ENCODE measurements at regions not wholly inside any gene's neighbourhood (a gene's known extent, or its start where the extent isn't known, plus 50 kb on each side); places are given as distances from the start of the nearest gene placed in this dataset.

DNA sequence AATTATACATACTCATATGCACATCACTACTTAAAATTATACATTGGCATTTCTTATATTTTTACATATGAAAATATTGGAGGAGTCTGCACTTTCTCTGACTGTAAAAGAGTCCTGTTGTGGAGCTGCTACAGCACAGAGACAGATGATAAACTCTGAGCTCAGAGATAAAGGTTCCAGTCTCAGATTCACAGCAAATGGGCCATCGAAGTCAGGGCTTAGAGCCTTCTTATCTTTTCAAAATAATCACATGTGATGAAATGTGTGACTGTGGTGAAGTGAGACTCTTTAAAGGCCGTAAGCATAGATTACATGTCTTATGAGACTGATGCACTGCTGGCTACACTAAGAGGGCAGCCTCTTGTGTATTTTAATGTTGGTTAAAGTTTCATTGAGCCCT, 187.5 kb upstream of the SYNPR start:
- TF ChIP-seq, protein P1, sequence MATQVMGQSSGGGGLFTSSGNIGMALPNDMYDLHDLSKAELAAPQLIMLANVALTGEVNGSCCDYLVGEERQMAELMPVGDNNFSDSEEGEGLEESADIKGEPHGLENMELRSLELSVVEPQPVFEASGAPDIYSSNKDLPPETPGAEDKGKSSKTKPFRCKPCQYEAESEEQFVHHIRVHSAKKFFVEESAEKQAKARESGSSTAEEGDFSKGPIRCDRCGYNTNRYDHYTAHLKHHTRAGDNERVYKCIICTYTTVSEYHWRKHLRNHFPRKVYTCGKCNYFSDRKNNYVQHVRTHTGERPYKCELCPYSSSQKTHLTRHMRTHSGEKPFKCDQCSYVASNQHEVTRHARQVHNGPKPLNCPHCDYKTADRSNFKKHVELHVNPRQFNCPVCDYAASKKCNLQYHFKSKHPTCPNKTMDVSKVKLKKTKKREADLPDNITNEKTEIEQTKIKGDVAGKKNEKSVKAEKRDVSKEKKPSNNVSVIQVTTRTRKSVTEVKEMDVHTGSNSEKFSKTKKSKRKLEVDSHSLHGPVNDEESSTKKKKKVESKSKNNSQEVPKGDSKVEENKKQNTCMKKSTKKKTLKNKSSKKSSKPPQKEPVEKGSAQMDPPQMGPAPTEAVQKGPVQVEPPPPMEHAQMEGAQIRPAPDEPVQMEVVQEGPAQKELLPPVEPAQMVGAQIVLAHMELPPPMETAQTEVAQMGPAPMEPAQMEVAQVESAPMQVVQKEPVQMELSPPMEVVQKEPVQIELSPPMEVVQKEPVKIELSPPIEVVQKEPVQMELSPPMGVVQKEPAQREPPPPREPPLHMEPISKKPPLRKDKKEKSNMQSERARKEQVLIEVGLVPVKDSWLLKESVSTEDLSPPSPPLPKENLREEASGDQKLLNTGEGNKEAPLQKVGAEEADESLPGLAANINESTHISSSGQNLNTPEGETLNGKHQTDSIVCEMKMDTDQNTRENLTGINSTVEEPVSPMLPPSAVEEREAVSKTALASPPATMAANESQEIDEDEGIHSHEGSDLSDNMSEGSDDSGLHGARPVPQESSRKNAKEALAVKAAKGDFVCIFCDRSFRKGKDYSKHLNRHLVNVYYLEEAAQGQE (IDR thresholded peaks at IDR 0.05; ENCODE audit: insufficient read depth in 1 of 2, low read depth in 2 of 2, low read length in 2 of 2), result no peak
- no peak for TF ChIP-seq POLR2AphosphoS5 (IDR thresholded peaks at IDR 0.05; ENCODE audit: low read depth, low read length)
